D341Med (cell line): ENCODE measurements at regions not wholly inside any gene's neighbourhood (a gene's known extent, or its start where the extent isn't known, plus 50 kb on each side); places are given as distances from the start of the nearest gene placed in this dataset.
"Not testable (repeated sequence)": the region's sequence is repeated elsewhere in the genome, so short reads cannot be mapped to it uniquely, and the experiment has no call there.

Source experiments
- DNase-seq: peaks from one replicate; pipeline ENCODE4 v3.0.0; 2012; ENCODE audit warnings: low spot score

- DNase-seq, result no peak
Observed at GRCh38 chr7:45407730-45408408, 166.3 kb upstream of the ADCY1 start.

GRCh38 chr7:45408409-45408737, 165.8 kb upstream of the ADCY1 start:
- no peak for DNase-seq

GRCh38 chr7:45410893-45411292, 163.3 kb upstream of the ADCY1 start:
- DNase-seq, result no peak

- DNase-seq, result no peak
Observed at GRCh38 chr7:45413419-45413818, 160.7 kb upstream of the ADCY1 start.

GRCh38 chr7:45414226-45414625, 159.9 kb upstream of the ADCY1 start:
- no peak for DNase-seq

- DNase-seq, result no peak
Observed at GRCh38 chr7:45415265-45415664, 158.9 kb upstream of the ADCY1 start.

- DNase-seq, result no peak
Observed at GRCh38 chr7:45416846-45417245, 157.3 kb upstream of the ADCY1 start.

GRCh38 chr7:45417268-45417667, 156.9 kb upstream of the ADCY1 start:
- DNase-seq, result no peak

GRCh38 chr7:45417735-45418134, 156.4 kb upstream of the ADCY1 start:
- DNase-seq, result no peak

GRCh38 chr7:45420843-45421495, 153.2 kb upstream of the ADCY1 start:
- DNase-seq, result no peak

- DNase-seq, result no peak
Observed at GRCh38 chr7:45421806-45422205, 152.4 kb upstream of the ADCY1 start.

GRCh38 chr7:45430397-45430796, 143.8 kb upstream of the ADCY1 start:
- no peak for DNase-seq

GRCh38 chr7:45434167-45434784, 139.9 kb upstream of the ADCY1 start:
- DNase-seq, result no peak

- no peak for DNase-seq
Observed at GRCh38 chr7:45435131-45435530, 139.0 kb upstream of the ADCY1 start.

- no peak for DNase-seq
Observed at GRCh38 chr7:45435846-45436245, 138.3 kb upstream of the ADCY1 start.

GRCh38 chr7:45440776-45441175, 133.4 kb upstream of the ADCY1 start:
- not testable (repeated sequence) for DNase-seq

- DNase-seq, result no peak
Observed at GRCh38 chr7:45443263-45443662, 130.9 kb upstream of the ADCY1 start.

- no peak for DNase-seq
Observed at GRCh38 chr7:45446195-45446944, 127.8 kb upstream of the ADCY1 start.

- no peak for DNase-seq
Observed at GRCh38 chr7:45447296-45447695, 126.9 kb upstream of the ADCY1 start.

- DNase-seq, result no peak
Observed at GRCh38 chr7:45450571-45451204, 123.5 kb upstream of the ADCY1 start.

- no peak for DNase-seq
Observed at GRCh38 chr7:45451342-45452035, 122.7 kb upstream of the ADCY1 start.

- DNase-seq, result no peak
Observed at GRCh38 chr7:45454771-45455170, 119.4 kb upstream of the ADCY1 start.
